ENCODE measurements at regions not wholly inside any gene's neighbourhood (a gene's known extent, or its start where the extent isn't known, plus 50 kb on each side); places are given as distances from the start of the nearest gene placed in this dataset.

DNA sequence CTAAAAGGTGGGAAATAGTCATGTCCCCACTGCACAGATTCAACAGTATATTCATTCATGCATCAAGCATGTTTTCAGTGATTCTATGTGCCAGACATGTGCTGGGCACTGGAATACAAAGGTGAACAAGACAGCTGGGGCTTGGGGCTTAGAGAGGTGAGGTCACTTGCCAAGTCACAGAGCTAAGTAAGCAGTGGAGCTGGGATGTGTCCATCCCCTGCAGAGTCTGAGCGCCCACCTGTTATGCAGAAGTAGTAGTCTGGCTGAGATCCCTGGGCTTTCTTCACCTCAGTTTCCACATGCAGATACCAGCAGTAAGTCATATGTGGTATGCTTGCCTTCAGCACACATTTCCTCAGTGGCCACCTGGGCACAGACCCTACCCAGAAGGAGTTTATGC lies 263.8 kb downstream of the DHX35 start:
- DNase-seq: no peak

DNA sequence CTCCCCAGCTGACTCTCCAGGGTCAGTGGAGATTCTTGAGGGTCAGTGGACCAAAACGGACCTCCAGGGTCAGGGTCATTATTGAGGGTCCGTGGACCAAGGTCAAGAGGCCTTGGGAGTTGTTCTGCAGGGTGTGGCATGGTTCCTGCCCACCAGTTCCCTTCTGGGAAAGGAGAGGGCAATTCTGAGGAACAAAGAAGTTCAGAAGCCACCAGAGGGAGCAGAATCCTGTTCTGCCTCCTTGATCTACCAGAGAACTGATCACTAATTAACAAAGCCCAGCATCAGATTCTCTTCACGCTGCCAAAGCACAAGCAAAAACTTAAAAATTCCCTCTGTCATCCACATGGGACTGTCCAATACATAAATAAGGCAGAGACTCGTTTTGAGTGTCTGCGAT lies 263.4 kb downstream of the DHX35 start:
- DNase-seq: no peak

DNA sequence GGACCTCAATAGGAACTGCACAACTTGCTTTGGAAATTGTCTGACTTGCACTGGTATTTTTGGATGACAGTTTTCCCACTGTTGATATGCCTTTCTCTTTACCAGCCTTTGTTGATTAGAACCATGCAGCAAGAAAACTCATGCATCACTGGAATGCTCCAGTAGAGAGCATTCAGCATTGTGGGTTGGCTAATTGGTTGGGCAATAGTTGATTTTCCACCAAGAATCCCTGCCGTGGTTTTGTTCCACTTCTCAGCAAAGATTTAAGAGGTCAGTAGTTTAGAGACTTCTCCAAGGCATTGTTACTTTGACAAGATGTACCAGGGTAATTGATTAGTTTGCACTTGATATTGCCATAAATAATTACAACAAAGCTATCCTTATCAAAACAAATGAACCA lies 260.0 kb downstream of the DHX35 start:
- DNase-seq: no peak

DNA sequence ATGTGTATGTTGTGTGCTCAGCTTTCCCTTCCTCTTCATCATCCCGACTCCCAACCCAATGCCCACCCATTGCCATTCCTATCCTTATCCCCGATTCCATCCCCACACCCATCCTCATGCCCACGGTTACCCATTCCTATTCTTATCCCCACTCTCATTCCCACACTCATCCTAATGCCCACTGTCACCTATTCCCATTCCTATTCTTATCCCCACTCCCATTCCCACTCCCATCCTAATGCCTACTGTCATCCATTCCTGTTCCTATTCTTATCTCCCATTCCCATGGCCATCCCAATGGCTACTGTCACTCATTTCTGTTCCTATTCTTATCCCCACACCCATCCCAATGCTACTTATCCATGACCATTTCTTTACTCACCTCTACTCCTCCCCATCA lies 254.1 kb downstream of the DHX35 start:
- no peak for DNase-seq

DNA sequence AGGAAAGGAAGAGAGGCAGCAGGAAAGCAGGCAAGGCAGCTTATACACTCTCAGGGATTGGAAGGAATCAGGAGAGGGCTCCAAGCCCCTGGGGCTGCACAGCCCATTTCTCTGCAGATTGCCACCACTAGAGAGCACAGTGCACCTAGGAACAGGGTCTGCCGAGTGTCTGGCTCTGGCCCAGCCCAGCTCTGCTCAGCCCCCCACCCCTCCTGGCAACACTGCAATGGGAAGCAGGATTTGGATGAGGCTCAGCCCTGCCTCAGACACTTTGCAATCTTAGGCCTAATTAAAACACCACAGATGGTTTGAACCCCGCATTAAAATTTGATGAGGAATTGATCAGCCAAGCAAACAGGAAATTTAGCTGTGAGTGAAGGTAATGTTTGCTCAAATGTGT lies 252.7 kb downstream of the DHX35 start:
- DNase-seq: no peak

DNA sequence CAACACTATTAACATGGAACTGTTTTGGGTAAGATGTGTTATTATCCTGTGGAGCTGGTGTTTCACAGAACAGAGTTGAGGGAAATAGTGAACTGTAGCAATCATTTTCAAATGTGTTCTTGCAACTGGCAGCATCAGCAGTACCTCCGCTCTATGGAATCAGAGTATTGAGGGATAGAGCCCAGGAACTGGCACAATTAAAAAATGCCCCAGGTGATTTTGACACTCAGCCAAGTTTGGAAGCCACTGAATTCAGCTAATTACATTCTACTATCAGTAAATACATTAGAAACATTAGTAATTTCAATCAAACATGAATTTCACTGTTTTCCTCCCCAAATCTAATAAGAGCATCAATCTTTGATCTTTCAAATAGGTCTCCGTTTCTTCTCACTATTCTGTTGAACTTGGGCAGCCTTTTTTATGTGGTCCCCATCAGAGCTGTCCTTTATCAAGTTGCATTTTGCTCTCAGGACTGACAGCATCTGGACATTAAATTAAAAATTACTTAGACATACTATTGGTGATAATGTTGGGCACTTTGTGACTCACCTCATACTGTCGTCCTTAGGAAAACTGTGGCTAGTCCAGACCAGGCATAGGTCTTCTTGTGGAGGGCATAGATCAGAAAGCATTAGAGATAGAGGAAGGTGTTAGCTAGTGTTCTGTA lies 251.5 kb downstream of the DHX35 start:
- DNase-seq: no peak

DNA sequence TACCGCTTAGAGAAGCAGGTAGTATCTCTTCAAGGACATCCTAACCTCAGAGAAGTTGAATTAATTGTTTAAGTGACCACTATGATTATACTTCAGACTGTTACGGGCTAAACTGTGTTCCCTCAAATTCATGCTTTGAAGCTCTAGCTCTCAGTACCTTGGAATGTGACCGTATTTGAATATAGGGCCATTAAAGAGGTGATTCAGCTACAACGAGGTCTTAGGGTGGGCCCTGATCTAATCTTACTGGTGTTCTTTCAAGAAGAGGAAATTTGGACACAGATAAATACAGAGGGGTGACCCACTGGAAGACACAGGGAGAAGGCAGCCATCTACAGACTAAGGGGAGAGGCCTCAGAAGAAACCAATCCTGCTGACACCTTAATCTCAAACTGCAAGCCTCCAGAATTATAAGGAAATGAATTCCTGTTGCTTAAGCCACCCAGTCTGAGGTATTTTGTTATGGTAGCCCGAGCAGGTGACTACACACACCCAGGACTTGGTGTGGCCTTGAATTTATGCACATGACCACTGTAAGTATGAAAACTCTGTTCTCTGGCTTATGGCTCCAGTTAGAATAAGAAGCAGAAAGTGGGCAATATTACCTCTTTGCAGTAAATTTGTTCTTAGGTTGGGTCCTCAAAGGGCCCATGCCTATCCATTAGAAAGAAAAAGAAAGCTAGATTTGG lies 249.1 kb downstream of the DHX35 start:
- no peak for DNase-seq

DNA sequence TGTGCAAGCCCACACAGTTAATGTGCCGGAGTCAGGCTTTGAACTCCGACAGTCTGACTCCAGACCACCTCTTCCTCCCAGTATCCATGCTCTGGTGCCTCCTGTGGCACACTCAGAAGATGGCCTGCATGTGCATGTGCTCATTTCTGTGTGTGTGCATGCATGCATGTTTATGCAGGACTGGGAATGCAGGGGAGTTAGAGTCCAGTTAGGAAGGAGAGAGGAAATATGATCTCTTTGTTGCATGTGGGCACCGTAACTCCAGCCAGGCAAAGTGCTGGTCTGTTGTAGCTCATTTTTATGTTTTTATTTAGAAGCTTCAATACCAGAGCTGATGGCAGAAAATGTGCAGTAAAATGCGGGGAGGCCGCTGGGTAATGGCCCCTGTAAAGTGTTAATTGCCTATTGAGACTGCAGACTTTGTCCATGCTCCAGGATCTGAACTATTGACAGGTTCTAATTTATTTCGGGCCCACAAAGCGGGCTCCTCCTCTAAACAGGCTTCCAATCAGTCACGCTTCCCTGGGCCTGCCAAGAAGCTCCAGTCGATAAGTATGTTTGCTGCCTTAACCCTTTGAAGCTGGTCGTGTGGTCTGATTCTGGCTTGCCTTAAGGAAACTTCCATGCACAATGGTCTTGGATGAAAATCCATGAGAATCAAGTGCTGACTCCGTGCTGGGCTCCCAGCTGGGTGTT lies 248.3 kb downstream of the DHX35 start:
- DNase-seq: no peak

DNA sequence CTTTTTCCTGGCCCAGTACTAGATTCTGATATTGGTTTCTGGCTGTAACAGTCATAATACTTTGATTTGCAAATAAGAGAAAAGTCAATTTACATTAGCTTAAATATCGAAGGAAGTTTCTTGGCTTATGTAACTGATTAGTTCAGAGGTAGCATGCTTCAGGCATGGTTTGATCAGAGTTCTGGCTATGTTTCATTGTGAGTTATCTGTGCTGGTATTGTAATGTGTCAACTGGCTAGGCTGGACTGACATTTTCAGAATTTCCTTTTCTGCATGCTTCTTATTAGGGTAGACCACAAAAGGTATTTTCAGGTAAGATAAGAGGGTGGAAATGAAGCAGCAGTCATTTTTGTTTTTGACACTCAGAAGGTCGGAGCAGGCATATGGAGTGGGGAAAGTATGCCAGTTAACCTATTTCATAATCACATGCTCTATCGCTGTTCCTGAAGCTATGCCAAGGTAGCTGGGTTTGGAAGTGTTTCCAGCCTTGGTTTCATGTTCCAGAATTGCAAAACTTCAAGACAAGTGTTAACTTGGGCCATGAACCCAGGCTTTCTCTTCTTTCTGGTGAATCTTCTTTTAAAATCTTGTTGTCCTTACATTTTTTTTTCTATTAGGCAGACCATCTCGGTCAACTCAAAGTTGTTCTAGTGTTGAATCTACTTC lies 244.9 kb downstream of the DHX35 start:
- no peak for DNase-seq

DNA sequence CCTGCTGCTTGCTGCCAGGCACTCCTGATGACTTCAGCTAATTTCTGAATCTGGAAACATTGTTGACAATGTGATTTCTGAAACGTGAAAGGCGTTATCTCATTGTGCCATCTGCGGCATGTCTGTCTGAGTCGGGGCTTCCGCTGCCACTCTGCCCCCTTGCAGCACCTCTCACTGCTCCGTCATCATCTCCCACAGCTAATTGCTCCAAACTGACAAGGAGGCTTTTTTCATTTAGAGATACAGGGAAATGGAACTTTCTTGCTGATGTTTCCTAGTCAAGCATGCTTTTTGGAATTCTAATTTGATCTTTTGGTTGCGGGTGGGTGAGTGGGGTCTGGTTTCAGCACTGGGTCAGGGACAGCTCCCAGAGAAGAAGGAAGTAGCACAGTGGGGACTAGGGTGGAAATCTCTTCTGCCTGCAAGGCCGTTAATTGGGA lies 233.5 kb downstream of the DHX35 start:
- DNase-seq: no peak

DNA sequence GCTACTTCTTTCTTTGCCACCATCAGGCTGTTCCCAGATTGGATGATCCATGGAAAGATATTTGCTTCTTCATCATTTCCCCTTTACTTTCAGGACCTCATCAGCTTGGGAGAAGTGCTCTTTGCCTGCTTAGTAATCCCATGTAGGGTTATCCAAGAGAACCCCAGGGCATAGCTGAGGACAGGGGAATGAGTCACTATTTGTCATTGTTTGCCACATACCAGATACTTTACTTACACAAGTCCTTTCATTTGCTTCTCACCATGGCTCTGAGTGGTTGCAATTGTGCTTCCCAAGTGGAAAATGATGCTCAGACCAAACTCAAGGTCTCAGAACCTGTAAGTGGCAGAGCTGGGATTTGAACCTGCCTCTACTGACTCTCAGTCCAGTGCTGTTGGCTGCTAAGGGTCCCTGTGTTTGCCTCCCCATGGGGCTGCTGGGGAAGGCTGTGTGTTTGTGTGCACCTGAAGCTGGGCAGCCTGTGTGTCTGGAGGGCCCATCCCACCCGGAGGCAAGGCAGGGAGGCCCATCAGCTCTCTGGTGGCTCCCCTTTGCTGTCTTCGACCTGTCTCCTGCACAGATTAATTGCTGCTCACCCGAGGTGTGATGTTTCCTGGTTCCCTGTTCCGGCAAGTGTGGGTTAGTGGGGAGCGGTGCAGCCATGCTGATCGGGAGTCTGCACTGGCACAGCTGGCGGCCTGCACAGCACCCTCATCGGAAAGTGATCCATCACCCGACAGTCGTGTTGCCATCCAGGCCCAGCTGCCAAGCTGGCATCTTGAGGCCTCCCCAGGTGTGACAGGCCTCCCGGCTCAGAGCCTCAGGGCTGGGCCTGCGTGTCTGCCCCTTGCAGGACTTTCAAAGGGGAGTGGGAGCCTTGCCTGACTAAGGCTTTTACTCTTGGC lies 228.8 kb downstream of the DHX35 start:
- DNase-seq: no peak

DNA sequence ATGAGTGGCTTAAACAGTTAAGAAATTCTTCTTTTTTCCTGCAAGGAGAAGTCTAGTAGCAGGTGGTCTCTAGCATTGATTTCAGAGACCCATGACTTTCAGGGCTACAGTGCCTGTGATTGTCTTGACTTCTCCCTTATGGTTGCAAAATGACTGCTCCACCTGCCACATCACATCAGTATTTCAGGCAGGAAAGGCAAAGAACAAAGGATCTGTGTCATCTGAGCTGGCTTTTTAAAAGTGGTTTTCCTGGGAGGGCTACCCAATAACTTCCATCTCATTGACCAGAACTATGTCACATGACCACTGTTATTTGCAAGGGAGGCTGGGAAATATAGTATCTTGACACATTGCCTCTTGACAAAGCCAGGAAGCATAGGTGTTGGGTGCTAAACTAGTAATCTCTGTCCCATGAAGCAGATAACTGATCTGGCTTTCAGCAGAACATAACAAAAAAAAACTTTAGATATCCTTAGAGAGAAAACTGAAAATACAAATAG lies 226.2 kb downstream of the DHX35 start:
- DNase-seq: no peak

DNA sequence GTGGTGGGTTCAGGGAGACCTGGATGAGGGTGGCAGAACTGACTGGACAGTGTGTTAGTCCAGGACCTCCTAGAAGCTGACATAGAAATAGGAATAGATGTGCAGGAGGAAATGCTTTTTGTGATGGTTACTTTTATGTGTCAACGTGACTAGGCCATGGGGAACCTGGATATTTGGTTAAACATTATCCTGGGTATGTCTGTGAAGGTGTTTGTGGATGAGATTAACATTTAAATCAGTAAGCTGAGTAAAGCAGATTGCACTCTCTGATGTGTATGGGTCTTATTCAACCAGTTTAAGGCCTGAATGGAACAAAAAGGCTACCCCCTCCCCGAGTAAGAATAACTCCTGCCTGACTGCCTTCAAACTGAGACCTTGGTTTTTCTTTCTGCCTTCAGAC lies 219.3 kb downstream of the DHX35 start:
- no peak for DNase-seq

DNA sequence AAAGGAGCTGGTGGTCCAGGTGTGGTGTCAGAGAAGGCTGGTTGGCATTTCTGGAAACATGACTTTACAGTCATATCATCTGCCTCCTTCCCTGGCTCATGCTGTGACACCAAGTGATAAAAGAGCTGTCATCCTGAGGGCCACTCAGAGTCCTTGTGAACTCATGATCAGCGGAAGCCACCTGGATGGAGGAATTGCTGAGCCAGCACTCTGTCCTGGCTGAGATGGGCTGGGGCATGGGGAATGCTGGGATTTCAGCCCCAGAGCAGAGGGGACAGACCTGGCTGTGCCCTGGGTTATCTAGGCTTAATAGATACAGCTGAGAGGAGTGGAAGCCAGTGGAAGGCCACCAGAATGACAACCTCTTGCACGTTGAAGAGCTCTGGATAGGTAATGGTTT lies 214.3 kb downstream of the DHX35 start:
- no peak for DNase-seq

DNA sequence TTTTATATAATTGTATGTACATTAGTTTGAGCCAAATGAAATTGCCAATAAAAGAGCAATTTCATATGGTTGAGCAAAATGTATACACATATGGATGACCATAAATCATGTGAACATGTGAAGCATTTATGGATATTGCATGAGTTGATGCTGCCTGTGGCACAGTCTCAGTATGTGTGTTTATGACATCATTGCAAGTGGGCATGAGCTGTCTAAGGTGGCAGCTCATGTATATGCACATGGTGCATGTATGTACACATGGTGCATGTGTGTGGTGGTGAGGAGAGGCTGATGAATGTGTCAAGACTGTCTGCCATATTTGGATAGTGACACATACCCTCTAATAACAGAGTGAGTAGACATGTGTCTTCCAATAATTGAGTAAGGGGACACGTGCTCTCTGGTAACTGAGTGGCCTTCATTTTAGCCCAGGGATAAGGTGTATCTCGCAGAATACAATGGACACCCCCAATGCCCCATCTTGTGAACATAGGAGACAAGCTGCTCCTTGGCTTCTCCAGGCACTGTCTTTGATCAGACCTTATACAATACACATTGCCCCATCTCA lies 208.8 kb downstream of the DHX35 start:
- DNase-seq: no peak

DNA sequence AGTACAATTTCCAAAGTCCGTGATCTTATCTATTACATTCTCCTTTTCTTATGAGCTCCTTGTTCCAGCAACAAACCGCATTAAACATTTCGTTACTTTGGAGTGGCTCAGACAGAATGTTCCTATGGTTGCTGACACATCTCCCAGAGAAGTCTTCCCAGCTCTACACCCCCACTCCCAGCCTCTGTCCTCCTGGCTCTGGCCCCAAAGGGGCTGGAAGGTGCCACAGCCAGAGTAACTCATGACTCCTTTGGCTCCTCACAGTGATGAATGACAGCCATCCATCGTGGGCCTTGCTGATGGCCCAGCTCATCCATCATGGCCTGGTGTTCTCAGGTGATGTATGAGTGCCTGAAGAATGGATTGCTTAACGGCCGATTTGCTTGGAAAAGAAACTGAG lies 203.0 kb downstream of the DHX35 start:
- no peak for DNase-seq

DNA sequence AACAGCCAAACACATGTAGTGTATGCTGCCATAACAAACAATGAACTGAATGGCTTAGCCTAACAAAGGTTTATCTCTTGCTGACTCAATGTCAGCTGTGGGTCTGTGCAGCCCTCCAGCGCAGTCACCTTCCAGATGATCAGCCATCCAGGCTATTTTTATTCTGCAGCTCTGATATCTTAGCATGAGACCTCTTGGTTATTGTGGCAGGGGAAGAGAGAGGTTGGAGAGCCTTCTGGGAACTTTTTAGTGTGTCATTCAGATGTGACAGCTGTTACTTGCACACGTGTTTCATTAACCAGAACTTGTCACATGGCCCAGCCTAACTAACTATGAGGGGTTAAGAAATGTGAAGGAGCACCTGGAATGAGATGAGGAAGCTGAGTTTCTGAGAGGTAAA lies 202.5 kb downstream of the DHX35 start:
- DNase-seq: no peak

DNA sequence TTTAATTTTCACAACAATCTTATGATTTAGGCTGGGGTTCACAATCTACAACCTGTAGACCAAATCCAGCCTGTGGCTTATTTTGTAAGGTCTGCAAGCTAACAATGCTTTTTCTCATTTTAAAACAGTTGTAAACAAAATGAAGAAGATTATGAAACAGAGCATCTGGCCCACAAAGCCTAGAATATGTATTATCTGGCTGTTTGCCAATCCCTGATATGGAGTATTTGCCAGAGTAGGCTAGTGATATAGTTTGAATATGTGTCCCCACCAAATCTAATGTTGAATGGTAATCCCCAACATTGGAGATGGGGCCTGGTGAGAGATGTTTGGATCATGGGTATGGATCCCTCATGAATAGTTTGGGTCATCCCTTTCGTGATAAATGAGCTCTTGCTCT lies 201.8 kb downstream of the DHX35 start:
- no peak for DNase-seq

DNA sequence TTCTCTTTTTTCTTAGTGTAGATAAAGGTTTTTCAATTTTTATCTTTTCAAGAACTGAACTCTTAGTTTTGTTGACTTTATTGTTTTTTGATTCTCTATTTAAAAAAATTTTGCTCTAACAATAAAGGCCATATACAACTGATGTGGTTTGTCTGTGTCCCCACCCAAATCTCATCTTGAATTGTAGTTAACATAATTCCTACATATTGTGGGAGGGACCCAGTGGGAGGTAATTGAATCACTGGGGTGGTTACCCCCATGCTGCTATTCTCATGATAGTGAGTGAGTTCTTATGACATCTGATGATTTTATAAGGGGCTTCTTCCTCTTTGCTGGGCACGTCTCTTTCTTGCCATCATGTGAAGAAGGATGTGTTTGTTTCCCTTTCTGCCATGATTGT lies 199.8 kb downstream of the DHX35 start:
- DNase-seq: no peak

DNA sequence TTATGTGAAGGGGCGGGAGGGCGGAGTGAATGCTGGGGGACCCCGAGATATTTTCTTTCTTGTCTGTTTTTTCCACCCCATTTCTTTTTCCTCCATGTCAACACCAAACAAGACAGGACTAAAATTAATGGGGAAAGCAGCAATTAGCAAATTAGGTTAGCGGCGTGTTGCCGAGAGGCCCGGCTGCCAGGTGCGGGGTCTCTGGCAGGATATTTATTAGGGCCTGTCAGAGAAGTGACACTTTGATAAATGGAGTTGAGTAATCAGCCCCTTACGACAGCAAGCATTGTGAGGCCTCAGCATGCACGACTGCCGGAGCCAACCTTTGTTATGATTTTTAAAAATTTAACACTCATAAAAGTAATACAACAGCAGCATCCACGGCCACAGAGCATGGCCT lies 193.8 kb downstream of the DHX35 start:
- no peak for DNase-seq

DNA sequence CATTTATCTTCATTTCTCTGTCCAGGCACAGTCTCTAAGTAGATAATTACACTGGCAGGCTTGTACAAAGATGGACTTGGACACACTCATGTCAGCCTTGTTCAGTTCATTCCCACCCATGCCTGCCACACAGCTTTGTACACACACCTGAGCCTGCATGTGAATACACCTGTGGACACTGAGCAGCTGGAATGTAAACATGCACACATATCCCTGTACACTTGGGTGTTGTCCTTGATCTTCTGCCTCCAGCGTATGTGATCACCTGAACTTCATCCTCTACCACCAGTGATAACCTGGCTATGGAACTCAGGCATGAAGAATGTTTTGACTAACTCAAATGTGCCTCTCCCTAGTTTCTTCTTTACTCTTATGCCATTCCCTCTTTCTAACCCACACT lies 190.6 kb downstream of the DHX35 start:
- no peak for DNase-seq

DNA sequence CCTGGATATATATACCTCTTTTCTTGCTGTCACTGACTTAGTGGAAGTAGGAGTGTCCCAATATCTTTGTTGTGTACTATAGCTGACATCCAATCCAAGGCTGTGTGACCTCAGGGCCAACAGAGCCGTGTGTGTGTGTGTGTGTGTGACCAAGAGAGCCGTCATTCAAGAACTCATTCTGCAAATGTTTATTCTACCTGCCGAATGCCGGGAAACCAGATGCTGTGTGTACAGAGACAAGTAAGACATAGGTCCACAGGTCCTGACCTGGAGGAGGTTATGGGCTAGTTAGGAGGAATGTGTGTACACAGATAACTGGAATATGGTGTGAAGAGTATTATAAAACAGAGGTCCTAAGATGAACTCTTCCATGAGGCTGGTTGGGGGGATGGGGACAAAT lies 190.0 kb downstream of the DHX35 start:
- no peak for DNase-seq

Data from AML-193 (cell line).